ENCODE measurements at regions not wholly inside any gene's neighbourhood (a gene's known extent, or its start where the extent isn't known, plus 50 kb on each side); places are given as distances from the start of the nearest gene placed in this dataset.

DNA sequence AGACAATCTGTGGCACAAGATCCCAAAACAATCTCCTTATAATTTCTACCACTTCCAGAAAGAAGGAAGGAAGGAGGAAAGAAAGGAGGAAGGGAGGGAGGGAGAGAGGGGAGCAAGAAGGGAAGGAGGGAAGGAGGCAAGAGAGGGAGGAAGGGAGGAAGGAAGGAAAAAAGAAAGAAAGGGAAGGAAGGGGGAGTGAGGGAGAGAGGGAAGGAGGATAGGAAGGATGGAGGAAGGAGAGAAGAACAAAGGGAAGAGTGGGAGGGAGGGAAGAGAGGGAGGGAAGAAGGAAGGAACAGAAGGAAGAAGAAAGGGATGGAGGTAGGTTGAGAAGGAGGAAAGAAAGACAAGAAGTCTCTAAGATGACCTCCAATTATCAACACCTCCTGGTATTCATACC lies 185.5 kb upstream of the NFE2L3 start:
- no peak for DNase-seq

DNA sequence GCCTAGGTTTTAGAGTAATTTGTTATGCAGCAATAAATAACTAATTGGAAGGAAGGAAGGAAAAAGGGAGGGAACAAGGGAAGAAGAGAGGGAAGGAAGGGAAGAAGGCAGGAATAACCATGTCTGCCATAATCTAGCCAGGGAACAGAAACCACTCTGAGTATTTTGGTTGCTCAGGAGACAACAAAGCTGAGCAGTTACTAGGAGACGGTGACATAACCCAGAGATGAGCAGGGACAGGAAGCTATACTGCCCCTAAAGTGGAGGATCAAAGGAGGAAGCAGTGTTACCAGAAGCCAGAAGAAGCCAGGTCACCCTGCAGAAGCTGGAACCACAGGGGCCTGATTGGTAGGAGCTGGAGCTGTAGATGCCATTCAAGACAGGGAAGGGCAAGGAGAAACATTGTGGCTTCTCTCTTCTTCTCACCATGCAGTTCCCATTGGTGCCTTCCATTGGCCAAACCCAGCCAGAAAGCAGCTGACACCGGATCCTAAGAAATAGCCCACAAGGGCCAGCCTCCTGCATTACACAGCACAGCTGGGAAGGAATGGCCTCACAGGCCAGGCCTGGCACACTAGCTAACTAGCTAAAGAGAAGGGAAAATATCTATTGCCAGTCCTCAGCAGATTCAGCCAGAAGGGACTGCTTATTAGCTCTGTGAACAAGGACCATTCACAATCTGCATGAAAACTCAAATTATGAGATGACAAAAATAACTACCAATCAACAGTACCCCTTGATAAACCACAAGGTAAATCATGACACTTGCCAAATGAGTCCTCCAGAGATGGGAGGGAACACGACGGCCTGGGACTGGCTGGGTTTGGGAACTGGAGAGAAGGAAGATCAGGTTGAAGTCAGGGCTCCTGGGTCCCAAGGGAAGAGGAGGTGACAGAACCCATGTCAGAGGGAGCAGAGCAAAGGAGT lies 184.5 kb upstream of the NFE2L3 start:
- DNase-seq = no peak

DNA sequence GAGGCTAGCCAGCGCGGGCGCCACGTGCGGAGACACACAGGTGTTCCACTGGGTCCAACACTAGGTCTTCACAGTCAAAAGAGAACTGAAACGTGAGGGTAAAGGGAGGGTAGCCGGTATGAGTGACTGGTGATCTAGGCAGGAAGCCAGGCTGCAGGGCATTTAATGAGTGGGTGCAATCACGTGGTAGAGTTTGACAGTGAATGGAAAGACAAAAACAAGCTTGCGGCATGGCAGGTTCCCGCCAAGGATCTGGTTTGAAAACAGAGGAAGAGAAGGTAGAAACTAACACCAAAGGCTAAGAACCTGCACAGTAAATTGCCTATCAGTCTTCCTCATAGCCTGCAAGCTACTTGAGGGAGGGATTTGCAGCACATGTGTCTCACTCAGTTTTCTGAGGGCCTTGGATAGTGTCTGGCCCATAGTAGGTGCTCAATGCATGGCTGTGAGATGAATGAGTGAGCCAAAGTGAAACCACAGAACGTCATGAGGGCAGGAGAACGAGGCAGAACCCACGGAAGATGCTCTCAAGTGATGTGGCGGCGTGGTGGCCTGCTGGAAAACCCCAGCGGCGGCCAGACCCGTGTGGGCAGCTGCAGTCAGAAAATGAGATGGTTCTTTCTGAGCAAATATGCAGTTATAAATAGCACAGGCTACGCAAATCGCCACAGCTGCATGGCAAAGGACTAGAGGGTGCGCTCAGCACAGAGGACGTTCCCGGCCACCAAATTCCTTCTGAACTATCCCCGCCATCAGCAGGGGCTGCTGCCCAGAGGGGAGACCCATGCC lies 183.6 kb upstream of the NFE2L3 start:
- no peak for DNase-seq

DNA sequence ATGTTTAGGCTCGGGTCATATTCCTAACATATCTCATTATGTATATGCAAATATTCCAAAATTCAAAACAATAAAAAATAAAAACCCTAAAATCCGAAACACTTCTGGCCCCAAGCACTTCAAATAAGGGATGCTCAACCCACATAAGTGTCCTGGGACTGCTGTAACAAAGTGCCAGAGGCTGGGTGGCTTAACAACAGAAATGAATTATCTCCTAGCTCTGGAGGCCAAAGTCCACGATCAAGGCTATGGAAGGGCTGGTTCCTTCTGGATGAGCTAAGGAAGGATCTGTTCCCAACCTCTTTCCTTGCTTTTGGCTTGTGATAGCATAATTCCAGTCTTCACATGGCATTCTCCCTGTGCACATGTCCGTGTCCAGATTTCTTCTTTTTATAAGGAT lies 181.6 kb upstream of the NFE2L3 start:
- DNase-seq = no peak

DNA sequence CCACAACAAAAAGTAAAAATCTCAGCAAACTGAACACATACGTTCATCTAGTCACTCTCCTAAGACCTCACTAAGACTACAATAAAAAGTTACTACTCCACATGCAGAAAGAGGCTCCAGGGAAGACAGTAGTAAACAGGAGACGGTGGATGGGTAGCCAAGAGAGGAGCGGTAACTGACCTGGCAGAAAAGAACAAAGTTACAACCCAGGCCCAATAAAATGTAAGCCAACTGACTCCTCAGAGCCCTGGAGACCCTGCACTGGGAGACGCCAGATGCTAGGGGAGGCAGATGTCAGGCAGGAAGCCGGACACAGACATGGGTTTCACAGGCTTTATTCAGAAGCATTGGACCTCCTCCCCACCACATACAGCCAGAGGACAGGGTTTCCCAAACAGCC lies 181.1 kb upstream of the NFE2L3 start:
- DNase-seq = no peak

DNA sequence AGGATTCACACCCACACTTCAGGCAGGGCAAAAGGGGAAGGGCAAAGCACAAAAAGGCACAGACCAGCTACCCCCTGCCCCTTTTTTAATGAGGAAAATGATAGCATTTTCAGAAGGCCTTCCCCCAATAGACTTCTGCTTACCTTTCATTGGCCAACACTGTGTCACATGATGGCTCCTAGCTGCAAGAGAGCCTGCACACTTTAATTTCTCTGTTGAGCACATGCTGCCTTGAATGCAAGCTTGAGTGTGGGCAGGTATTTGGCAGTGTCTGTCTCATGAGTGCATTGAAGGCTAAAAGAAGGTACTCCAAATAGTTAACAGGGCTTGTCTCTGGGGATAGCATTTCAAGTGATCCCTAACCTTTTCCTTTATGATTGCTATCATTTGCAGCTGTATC lies 175.4 kb upstream of the NFE2L3 start:
- DNase-seq = no peak

DNA sequence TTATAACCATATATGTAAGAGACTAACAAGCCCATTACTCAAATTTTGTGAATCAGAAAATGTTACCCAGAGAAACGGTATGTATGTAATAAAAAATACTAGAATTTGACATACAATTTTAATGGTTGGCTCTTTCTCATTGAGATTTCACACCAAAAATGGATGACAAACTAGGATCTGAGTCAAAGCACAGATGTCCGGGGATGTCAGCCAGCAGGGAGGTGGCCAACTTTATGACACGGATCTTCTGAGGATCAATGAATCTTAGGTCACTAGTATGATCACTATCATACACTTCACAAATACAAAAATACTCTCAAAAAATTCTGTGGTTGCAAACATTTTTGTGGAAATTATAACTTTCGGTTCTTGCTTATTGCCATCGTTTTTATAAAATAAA lies 173.5 kb upstream of the NFE2L3 start:
- no peak for DNase-seq

DNA sequence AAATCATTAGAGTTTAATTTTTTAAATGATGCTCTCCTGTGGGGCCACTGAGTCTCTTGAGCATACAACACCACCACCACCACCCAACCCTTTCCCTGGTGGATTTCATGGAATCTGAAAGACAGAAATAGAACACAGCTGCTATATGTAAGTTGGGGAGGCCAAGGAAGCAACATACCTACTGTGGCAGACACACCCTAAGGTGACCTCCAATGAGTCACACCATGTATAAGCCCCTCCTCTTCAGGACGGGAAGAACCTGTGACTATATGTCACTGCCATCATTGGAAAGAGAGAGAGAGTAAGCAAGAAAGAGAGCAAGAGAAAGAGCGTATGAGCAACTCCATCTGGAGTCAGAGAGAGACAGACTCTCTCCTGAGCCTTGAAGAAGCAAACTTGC lies 172.4 kb upstream of the NFE2L3 start:
- DNase-seq = no peak

DNA sequence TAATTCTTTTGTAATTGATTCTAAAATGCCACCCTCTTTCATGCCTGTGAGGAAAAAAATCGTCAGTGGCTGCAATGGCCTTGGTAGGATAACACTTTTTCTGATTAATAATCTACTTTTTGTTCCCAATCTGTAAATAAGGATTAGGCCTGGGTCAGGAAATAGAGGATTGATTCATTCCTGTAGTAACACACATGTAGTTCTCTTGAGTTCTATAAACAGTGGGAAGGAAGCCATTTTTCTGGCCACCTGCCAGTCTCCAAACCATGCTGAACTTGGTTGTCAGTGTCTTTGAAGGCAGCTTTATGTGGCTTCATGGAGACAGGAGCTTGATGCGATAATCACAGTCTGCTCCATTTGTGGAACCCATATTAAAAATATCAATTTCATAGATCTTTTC lies 169.3 kb upstream of the NFE2L3 start:
- DNase-seq = no peak

DNA sequence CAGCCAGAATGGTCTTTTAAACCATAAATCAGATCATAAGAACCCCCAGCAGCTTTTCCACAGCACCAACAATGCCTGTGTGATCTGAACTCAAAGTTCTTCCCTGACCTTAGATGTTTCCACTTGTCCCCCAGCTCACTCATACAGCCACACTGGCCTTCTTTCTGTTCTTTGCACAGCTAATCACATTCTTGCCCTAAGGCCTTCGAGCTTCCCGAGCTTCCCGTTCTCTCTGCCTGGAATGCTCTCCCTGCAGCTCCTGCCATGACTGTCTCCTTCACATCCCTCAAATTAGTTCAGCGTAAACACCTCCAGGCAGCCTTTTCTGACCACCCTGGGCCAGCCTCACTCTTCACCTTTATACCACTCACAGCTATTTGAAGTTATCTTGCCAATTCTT lies 166.8 kb upstream of the NFE2L3 start:
- no peak for DNase-seq

DNA sequence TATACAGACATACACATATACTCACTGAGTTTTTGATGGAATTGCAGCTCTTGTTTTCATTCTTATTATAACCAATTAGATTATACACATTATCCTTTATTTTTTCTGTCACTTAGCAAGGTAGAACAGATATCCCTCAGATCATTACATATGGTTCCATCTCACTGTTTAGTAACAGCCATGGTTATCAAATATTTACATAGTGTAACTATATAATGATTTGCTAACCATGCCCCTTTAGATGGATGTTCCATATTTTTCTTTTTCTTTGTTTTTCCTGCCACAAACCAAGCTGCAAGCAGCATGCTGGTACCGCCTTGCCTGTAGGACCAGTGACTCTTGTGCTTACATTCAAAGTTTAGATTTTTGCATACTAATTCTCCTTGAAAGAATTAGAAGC lies 163.4 kb upstream of the NFE2L3 start:
- no peak for DNase-seq

DNA sequence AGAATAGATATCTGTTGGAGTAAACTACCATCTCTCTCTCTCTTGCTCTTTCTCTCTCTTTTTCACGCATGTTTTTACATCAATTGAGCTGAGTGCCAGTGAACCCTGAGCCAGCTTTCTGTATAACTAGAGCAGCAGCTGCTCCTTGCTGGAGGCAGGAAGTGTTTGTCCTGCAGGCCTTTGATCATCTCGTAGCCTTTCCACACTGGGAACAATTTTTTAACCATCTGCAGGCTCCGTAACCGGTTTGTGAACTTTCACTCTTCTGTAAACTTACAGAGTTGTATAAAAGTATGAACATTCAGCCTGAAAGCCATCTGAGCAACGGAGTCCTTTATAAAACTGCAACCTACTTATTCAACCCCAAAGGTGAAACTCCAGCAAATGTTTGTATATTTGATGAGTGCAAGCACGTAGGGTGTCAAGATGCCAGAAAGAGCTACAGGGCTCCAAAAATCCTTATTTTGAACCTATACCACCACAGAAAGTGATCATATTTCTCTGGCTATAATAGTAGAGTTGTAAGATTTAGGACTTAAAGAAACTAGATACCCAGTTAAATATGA lies 162.8 kb upstream of the NFE2L3 start:
- no peak for DNase-seq

DNA sequence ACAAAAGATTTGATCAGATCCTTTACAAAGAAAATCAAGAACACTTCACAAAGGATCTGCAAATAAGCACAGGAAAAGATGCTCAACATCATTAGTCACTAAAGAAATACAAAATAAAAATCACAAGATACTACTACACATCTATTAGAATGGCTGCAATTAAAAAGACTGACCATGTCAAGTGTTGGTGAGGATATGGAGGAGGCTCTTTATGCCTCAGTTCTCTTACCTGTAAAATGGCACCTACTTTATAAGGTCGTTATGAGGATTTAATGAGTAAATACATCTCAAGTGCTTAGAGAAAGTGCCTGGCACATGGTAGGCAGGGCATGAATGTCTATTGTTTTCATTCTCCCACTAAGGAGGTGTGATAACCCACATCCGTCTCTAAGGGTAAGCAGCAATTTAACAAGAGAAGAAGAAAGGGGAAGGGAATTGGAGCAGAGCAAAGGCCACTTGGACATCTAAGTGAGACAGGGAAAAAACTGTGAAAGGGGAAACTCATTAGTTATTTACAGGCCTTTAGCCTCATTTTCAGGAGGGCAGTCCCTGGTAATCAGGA lies 157.5 kb upstream of the NFE2L3 start:
- no peak for DNase-seq

DNA sequence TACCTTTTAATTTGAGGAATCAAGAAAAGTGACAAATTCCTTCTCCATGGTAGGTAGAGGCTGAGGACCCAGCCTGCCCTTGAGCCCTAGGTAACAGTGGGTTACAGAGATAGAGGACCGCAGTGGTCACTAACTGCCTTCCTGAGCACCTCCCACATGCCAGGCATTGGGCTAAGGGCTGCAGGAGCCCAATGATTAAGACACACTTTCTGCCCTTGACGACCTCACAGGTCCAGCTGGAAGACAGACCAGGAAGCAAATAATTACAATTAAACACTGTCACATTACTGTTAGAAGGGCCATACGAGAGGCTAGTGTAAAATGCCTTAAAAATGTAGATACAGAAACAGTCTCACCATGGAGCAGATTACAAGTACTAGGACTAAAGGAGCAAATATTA lies 156.8 kb upstream of the NFE2L3 start:
- no peak for DNase-seq

DNA sequence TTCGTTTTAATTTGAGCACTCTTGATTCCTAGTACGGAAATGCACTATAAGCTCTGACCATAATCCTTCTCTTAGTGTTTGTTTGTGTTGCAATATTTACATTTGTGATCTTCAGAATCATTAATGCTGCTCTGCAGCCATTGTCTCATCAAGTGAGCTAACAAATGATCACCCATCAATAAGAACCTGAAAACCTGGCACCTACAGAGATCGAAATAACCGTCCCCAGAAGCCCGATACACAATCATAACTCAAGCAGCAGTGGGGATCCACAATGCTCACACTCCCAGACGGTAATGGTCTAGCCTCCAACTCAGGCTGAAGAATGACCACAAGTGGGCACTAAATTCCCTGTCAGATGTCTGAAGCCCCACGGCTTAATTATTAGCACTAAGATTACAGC lies 156.0 kb upstream of the NFE2L3 start:
- no peak for DNase-seq

DNA sequence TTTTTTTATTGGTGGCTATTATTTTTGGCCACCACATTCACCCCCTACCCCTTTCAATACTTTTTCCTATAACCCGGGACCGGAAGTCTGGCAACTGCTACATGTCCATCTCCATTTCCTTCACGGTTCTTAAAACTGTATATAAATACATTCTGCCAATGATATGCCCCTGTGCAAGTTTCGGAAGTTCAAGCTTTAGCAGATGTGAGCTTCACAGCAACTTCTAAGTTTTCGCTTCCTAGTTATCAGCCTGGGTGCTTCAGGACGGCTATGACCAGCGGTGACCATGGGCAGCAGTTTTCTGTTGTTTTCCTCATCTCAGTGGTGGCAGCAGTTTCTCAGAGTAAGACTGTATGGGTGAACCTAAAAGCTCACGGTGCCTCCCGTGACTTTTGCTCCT lies 153.5 kb upstream of the NFE2L3 start:
- DNase-seq = no peak

DNA sequence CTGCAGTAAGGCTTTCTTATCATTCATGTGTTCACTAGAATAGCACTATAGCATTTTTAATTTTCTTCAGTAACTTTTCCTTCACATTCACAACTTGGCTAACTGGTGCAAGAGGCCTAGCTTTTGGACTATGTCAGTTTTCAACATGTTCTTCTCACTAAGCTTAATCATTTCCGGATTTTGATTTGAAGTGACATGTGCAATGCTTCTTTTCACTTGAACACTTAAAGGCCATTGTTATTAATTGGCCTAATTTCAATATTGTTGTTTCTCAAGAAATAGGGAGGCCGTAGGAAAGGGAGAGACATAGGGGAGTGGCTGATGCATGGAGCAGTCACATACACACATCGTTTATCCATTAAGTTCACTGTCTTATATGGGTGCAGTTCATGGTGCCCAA lies 151.2 kb upstream of the NFE2L3 start:
- DNase-seq = no peak

DNA sequence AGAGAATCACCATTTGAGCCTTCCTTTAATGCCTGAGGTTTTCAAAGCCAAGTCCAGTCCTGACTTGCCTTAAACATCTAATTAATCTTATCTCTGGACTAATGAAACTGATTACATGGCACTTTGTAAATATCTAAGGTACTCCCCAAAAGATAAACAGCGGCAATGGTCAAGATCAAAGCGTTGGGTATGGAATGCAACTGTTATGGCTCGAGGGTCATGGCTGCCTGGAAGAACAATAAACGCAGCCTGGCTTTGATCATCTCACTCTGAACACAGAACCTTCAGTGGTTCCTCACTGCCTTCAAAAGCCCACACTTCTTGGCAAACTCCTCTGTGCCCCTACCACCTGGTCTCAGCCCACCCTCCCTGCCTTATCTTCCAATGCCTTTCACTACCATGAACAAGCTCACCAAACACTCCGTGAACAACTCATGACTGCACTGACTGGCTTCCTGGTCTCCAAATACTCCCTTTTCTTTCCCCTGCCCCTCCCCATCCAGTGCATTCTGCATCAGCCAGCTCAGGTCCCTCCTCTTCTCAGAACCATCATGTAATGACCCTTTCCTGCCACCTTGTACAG lies 150.2 kb upstream of the NFE2L3 start:
- no peak for DNase-seq

DNA sequence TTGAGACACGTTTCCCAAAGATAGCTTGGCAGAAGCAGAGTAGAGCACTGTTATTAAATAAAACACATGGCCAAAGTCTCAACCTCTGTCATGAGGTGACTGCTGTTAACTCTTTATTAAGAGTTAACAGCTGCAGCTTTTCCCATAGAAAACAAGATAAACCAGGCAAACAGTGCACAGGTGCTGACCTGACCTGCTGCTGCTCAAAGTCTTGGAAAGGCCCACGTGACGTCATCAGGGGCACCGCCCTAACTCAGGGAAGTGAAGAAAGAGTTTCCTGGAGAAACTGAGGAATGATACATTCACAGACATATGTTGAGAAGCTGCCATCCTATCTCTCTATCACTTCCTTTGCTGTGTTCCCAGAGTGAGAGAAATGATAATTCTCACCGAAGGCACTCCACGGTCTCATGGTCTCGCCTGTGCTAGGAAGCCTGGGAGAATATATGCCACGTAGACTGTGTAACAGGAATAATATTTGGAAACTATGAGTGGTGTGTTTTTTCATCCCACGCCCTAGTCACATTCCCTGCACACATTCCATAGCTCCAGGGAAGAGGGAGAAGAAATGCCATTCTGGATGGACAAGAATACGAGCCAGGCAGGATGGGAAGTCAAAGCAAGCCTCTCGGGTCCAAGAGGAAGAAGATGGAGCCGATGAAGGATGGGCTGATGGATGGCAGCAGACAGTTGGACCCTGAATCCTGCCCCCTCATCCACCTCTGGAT lies 146.2 kb upstream of the NFE2L3 start:
- no peak for DNase-seq

DNA sequence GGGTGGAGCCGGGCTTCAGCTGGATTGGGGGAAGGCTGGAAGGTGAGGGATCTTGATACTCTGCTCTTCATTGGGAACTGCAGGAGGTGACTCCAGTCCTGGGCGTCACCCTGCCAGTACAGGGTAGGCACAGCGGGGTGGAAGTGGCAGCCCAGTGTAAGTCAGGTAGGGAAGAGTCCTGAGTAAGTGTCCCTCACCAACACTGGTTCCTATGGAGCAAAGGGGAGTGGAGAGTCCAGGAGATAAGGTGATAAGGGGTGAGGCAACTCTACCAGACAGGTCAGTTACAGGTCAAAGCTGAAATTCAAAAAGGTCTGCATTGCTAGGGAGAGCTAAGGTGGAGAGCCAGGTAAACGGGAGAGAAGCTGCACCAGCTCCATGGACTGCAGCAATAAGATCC lies 145.6 kb upstream of the NFE2L3 start:
- DNase-seq = no peak

DNA sequence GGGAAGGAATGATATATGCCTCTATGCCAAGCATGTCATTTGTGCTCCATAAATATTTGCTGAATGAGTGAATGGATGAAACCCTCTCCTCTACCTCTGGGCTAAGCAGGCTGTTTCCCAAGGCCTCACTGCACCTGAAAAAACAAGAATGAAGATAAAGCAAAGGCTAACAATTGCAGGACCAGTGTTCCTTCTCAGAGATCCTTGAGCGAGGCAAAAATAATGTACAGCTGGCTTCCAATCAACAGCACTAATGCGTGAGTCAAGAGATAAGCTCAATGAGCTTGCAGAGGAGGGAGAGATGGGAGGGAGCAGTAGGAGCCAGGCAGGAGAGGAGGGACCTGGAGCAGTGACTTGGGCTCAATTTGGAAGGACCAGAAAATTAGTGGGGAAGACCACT lies 144.5 kb upstream of the NFE2L3 start:
- no peak for DNase-seq

DNA sequence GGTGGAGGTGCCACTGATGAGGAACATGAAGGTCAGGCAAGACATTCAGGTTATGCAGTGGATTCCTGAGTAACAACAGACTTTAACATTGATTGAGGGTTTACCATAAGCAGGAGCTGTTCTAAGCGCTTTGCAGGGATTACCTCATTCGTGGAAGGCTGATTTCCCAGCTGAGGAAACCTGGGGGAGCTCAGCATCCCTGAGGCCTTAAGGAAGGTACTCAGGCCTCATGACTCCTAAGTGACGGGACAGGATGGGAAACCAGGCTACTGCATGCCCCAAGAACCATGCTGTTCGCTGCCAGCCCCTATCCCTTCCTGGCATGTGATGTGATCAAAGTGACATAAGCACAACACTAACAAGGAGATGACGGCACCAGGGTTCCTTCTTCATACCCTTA lies 143.6 kb upstream of the NFE2L3 start:
- DNase-seq = no peak
